CD4-positive, alpha-beta memory T cell (primary cell): ENCODE measurements at regions not wholly inside any gene's neighbourhood (a gene's known extent, or its start where the extent isn't known, plus 50 kb on each side); places are given as distances from the start of the nearest gene placed in this dataset.

Source experiments
- CTCF ChIA-PET: fragments of 350-600 bp; sonication (Branson Sonifier 250); formaldehyde crosslinking; loops from one replicate; lab custom pipeline; 2021; ENCODE audit warnings: inconsistent platforms; ENCODE audit not compliant: partially characterized antibody; lab: Charles Lee
- POLR2A ChIA-PET: fragments of 350-600 bp; sonication (Branson Sonifier 250); formaldehyde crosslinking; loops from one replicate; lab custom pipeline; 2021; ENCODE audit not compliant: partially characterized antibody; lab: Charles Lee
- DNase-seq, 5 donors: peaks; one replicate each; pipeline versions ENCODE4 v3.0.0 to v3.0.0-alpha.2; 2020 to 2022; ENCODE audit warnings: mixed read lengths in 1 of 5
- H3K27ac ChIP-seq: one replicate; pipeline ENCODE4 v1.7.0; 2013; ENCODE audit warnings: low read depth, low read length
- H3K27me3 ChIP-seq: 2 replicates; pipeline ENCODE4 v1.7.0; 2013; ENCODE audit warnings: mild to moderate bottlenecking, low read length, moderate library complexity; ENCODE audit not compliant: insufficient read depth
- H3K36me3 ChIP-seq: 2 replicates; pipeline ENCODE4 v1.7.0; 2013; ENCODE audit warnings: mild to moderate bottlenecking, low read length, moderate library complexity; ENCODE audit not compliant: insufficient read depth
- H3K4me1 ChIP-seq: 2 replicates; pipeline ENCODE4 v1.7.0; 2013; ENCODE audit warnings: mild to moderate bottlenecking, low read length, moderate library complexity; ENCODE audit not compliant: insufficient read depth
- H3K4me3 ChIP-seq, 2 donors: one replicate each; pipeline ENCODE4 v1.7.0; 2013; ENCODE audit warnings: low read length in 2 of 2, mild to moderate bottlenecking in 1 of 2
- H3K9me3 ChIP-seq, 2 donors: one replicate each; pipeline ENCODE4 v1.7.0; 2013; ENCODE audit warnings: low read length in 2 of 2, control low read depth in 1 of 2; ENCODE audit not compliant: control insufficient read depth in 1 of 2
- H3K27ac Mint-ChIP-seq, 7 donors: one replicate each; pipeline ENCODE4 v1.8.0; 2020 to 2021; ENCODE audit warnings: mixed read lengths in 7 of 7, mild to moderate bottlenecking in 6 of 7, inconsistent platforms in 3 of 7, moderate library complexity in 3 of 7
- H3K27me3 Mint-ChIP-seq, 2 donors: one replicate each; pipeline ENCODE4 v1.8.0; 2020 to 2021; ENCODE audit warnings: mixed read lengths in 2 of 2
- H3K36me3 Mint-ChIP-seq, 2 donors: one replicate each; pipeline ENCODE4 v1.8.0; 2020 to 2021; ENCODE audit warnings: mixed read lengths in 2 of 2, inconsistent platforms in 1 of 2, mild to moderate bottlenecking in 1 of 2
- H3K4me1 Mint-ChIP-seq, 4 donors: one replicate each; pipeline ENCODE4 v1.8.0; 2020 to 2021; ENCODE audit warnings: mixed read lengths in 4 of 4, mild to moderate bottlenecking in 1 of 4
- H3K4me3 Mint-ChIP-seq, 8 donors: one replicate each; pipeline ENCODE4 v1.8.0; 2020 to 2021; ENCODE audit warnings: mixed read lengths in 8 of 8, mild to moderate bottlenecking in 7 of 8, moderate library complexity in 6 of 8, inconsistent platforms in 3 of 8
- H3K9me3 Mint-ChIP-seq, 8 donors: one replicate each; pipeline ENCODE4 v1.8.0; 2020 to 2021; ENCODE audit warnings: mixed read lengths in 8 of 8, mild to moderate bottlenecking in 5 of 8, inconsistent platforms in 3 of 8, moderate library complexity in 1 of 8
- intact Hi-C: fragments of 100-400 bp; cut with micrococcal nuclease; formaldehyde crosslinking; loops from one replicate; pipeline ENCODE4 v1.15.1; 2023

DNA sequence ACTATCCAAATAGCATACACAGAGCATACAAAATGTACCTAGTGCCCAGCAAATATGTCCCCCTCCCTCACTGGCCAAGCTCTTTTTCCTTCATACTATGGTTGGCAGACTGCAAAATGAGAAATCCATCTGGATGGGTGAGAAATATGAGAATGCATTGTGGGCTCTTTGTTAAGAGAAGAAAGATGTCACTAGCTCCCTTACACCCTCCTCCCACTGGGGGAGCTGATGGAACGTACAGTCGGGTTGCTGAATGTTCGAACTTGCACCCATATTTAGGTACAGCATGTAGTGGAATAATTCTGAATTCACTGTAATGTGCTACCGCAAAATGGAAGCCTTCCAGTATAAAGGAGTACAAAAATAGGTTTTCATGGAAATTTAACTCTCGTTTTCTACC lies 377.4 kb downstream of the GRIN2B start:
- H3K27me3 ChIP-seq = no peaks in the 10 kb centered on the region
- CTCF ChIA-PET = no interaction called here
- H3K27me3 Mint-ChIP-seq = no peaks in the 10 kb centered on the region
- no peaks in the 10 kb centered on the region for H3K4me1 Mint-ChIP-seq
- no peak overlapping the region for H3K4me3 Mint-ChIP-seq
- no peak overlapping the region for H3K4me3 ChIP-seq
- no peaks in the 10 kb centered on the region for H3K9me3 ChIP-seq
- no peaks in the 10 kb centered on the region for H3K36me3 ChIP-seq
- no peaks in the 10 kb centered on the region for H3K4me1 ChIP-seq
- no peak for DNase-seq
- H3K36me3 Mint-ChIP-seq = no peaks in the 10 kb centered on the region
- POLR2A ChIA-PET = no interaction called here
- H3K27ac Mint-ChIP-seq = no peak overlapping the region
- intact Hi-C loops = no loop called here
- H3K27ac ChIP-seq = no peak overlapping the region
- H3K9me3 Mint-ChIP-seq = peaks cover 0 to 3% (median 0%) of the 10 kb centered on the region in 8 donors

DNA sequence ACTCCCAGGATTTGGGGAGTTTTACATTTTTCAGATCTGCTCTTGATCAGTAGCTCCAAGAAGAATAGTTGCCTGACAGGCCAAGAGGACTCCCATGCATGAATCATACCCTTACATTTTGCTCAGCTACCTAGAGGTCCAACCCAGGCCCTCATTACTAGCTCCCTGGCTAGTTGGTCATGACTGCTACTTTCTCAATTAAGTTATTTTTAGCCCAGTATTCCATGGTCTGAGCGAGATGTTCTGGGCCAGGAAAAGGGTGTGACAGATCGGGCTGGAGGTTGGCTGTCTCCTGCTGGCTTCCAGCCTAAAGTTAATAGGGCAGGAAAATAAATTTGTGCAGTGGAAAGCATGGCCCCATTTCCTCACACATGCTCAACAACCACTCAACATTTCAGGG lies 379.2 kb downstream of the GRIN2B start:
- no peak overlapping the region for H3K27ac Mint-ChIP-seq
- DNase-seq = no peak
- Histone ChIP-seq H3K9me3 (no peaks in the 10 kb centered on the region), H3K4me1 (no peaks in the 10 kb centered on the region), H3K27me3 (no peaks in the 10 kb centered on the region), H3K36me3 (no peaks in the 10 kb centered on the region), H3K27ac (no peak overlapping the region), H3K4me3 (no peak overlapping the region)
- intact Hi-C loops = no loop called here
- H3K27me3 Mint-ChIP-seq = no peaks in the 10 kb centered on the region
- no peaks in the 10 kb centered on the region for H3K36me3 Mint-ChIP-seq
- POLR2A ChIA-PET = no interaction called here
- no peaks in the 10 kb centered on the region for H3K4me1 Mint-ChIP-seq
- H3K9me3 Mint-ChIP-seq = peaks cover 0 to 3% (median 0%) of the 10 kb centered on the region in 8 donors
- CTCF ChIA-PET = no interaction called here
- H3K4me3 Mint-ChIP-seq = no peak overlapping the region

DNA sequence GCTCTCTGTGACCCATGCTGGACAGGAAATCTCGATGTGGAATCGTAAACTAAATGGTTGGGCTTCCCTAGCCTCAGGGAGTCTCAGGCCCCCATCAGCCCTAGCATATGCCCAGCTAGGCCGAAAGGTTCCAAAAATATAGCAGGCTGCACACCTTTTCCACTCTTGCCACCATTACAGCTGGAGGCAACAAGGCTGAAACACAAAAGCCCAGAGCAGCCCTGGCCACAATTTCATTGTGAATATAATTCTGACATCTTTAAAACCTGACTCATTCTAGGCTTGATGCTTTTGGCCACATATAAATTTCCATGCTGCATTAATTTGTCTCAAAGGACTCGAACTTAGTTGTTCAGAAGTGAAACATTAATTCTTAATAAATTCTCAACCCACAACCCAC lies 382.2 kb downstream of the GRIN2B start:
- POLR2A ChIA-PET = no interaction called here
- Histone ChIP-seq H3K4me3 (no peak overlapping the region), H3K27ac (no peak overlapping the region), H3K36me3 (no peaks in the 10 kb centered on the region), H3K27me3 (no peaks in the 10 kb centered on the region), H3K9me3 (no peaks in the 10 kb centered on the region), H3K4me1 (no peaks in the 10 kb centered on the region)
- peaks cover 0 to 5% (median 0%) of the 10 kb centered on the region in 8 donors for H3K9me3 Mint-ChIP-seq
- no peak for DNase-seq
- no peaks in the 10 kb centered on the region for H3K4me1 Mint-ChIP-seq
- no peak overlapping the region for H3K27ac Mint-ChIP-seq
- intact Hi-C loops = no loop called here
- no peaks in the 10 kb centered on the region for H3K27me3 Mint-ChIP-seq
- no peak overlapping the region for H3K4me3 Mint-ChIP-seq
- CTCF ChIA-PET = no interaction called here
- H3K36me3 Mint-ChIP-seq = no peaks in the 10 kb centered on the region

DNA sequence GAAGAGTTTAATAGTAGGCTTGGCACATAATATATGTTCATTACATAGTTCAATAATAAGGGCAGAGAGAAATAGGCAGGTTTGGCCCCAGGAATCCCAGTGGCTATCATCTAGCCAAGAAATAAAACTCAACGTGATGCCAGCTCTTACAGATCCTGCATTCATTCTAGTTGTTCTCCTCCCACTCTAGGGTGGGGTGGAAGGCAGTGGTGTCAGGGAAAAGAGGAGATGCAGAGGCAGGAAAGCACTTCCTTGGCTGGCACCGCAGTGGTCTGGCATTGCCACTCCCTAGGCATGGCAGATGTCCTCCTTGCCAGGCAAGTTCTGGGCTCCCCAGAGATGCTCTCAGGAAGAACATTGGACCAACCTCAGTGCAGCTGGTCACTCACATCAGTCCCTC lies 383.6 kb downstream of the GRIN2B start:
- H3K27ac Mint-ChIP-seq = no peak overlapping the region

DNA sequence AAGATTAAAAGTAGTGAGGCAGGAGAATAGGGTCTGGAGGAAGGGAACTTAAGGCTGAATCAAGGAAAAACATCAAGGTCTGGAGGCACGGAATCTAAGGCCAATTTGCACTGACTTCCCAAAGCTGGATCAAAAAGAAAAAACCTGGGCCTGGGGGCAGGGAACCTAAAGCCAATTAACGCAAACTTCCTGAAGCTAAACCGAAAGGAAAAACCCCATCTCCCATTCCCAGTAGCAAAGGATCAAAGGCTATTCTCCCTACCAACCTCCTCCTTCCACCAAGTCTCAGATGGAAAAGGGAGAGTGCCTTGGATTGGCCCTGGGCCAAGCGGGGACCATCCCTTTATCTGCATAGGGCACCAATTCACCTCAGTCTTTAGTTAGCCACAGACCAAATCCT lies 384.2 kb downstream of the GRIN2B start:
- H3K27ac Mint-ChIP-seq = no peak overlapping the region
- DNase-seq = no peak
- POLR2A ChIA-PET = no interaction called here
- no peaks in the 10 kb centered on the region for H3K27me3 Mint-ChIP-seq
- H3K9me3 Mint-ChIP-seq = peaks cover 0 to 5% (median 0%) of the 10 kb centered on the region in 8 donors
- no peaks in the 10 kb centered on the region for H3K4me1 Mint-ChIP-seq
- H3K27ac ChIP-seq = no peak overlapping the region
- no peaks in the 10 kb centered on the region for H3K4me1 ChIP-seq
- no peaks in the 10 kb centered on the region for H3K36me3 Mint-ChIP-seq
- no peaks in the 10 kb centered on the region for H3K9me3 ChIP-seq
- CTCF ChIA-PET = no interaction called here
- H3K4me3 ChIP-seq = no peak overlapping the region
- intact Hi-C loops = no loop called here
- H3K36me3 ChIP-seq = no peaks in the 10 kb centered on the region
- H3K4me3 Mint-ChIP-seq = no peak overlapping the region
- no peaks in the 10 kb centered on the region for H3K27me3 ChIP-seq

More for the DNA sequence above, 383.6 kb downstream of the GRIN2B start:
- H3K27me3 ChIP-seq = no peaks in the 10 kb centered on the region
- intact Hi-C loops = no loop called here
- no peaks in the 10 kb centered on the region for H3K4me1 ChIP-seq
- peaks cover 0 to 5% (median 0%) of the 10 kb centered on the region in 8 donors for H3K9me3 Mint-ChIP-seq
- H3K36me3 Mint-ChIP-seq = no peaks in the 10 kb centered on the region
- H3K4me1 Mint-ChIP-seq = no peaks in the 10 kb centered on the region
- H3K9me3 ChIP-seq = no peaks in the 10 kb centered on the region
- H3K27ac ChIP-seq = no peak overlapping the region
- no peak for DNase-seq
- CTCF ChIA-PET = no interaction called here
- no peaks in the 10 kb centered on the region for H3K36me3 ChIP-seq
- POLR2A ChIA-PET = no interaction called here
- no peaks in the 10 kb centered on the region for H3K27me3 Mint-ChIP-seq
- H3K4me3 ChIP-seq = no peak overlapping the region
- no peak overlapping the region for H3K4me3 Mint-ChIP-seq

- intact Hi-C loops = no loop called here
- H3K4me1 Mint-ChIP-seq = no peaks in the 10 kb centered on the region
- no peak for DNase-seq
- H3K4me3 Mint-ChIP-seq = no peak overlapping the region
- Histone ChIP-seq H3K27me3 (no peaks in the 10 kb centered on the region), H3K27ac (no peak overlapping the region), H3K4me3 (no peak overlapping the region), H3K4me1 (no peaks in the 10 kb centered on the region), H3K36me3 (no peaks in the 10 kb centered on the region), H3K9me3 (no peaks in the 10 kb centered on the region)
- POLR2A ChIA-PET = no interaction called here
- H3K36me3 Mint-ChIP-seq = no peaks in the 10 kb centered on the region
- peaks cover 0 to 5% (median 0%) of the 10 kb centered on the region in 8 donors for H3K9me3 Mint-ChIP-seq
- CTCF ChIA-PET = no interaction called here
- no peaks in the 10 kb centered on the region for H3K27me3 Mint-ChIP-seq
- no peak overlapping the region for H3K27ac Mint-ChIP-seq
These were observed 384.7 kb downstream of the GRIN2B start for GRCh38 chr12:13596714-13597113.

GRCh38 chr12:13595536-13596443 lies 385.6 kb downstream of the GRIN2B start:
- no peak overlapping the region for H3K4me3 Mint-ChIP-seq
- H3K27me3 Mint-ChIP-seq = no peaks in the 10 kb centered on the region

More at GRCh38 chr12:13595536-13596443, 385.6 kb downstream of the GRIN2B start:
- H3K27ac ChIP-seq = no peak overlapping the region
- intact Hi-C loops = no loop called here
- POLR2A ChIA-PET = no interaction called here
- H3K27ac Mint-ChIP-seq = no peak overlapping the region
- no peaks in the 10 kb centered on the region for H3K4me1 Mint-ChIP-seq
- peaks cover 0 to 5% (median 0%) of the 10 kb centered on the region in 8 donors for H3K9me3 Mint-ChIP-seq
- H3K36me3 Mint-ChIP-seq = no peaks in the 10 kb centered on the region
- CTCF ChIA-PET = no interaction called here
- H3K4me3 ChIP-seq = no peak overlapping the region
- no peaks in the 10 kb centered on the region for H3K9me3 ChIP-seq
- H3K36me3 ChIP-seq = no peaks in the 10 kb centered on the region
- no peaks in the 10 kb centered on the region for H3K27me3 ChIP-seq
- no peak for DNase-seq
- no peaks in the 10 kb centered on the region for H3K4me1 ChIP-seq
